GM12875 (cell line): ENCODE measurements at regions not wholly inside any gene's neighbourhood (a gene's known extent, or its start where the extent isn't known, plus 50 kb on each side); places are given as distances from the start of the nearest gene placed in this dataset.
"Not testable (repeated sequence)": the region's sequence is repeated elsewhere in the genome, so short reads cannot be mapped to it uniquely, and the experiment has no call there.

Experiments used
- H3K4me3 ChIP-seq: one replicate; pipeline ENCODE4 v1.5.1; 2011; ENCODE audit warnings: low read depth, low read length, control low read depth
- TF ChIP-seq, protein P1 (sequence below): IDR thresholded peaks from 2 replicates; pipeline ENCODE4 v1.5.1; 2011; ENCODE audit warnings: low read depth, mild to moderate bottlenecking, control low read depth, inconsistent platforms, low read length, moderate library complexity, borderline replicate concordance; ENCODE audit not compliant: insufficient read depth

DNA sequence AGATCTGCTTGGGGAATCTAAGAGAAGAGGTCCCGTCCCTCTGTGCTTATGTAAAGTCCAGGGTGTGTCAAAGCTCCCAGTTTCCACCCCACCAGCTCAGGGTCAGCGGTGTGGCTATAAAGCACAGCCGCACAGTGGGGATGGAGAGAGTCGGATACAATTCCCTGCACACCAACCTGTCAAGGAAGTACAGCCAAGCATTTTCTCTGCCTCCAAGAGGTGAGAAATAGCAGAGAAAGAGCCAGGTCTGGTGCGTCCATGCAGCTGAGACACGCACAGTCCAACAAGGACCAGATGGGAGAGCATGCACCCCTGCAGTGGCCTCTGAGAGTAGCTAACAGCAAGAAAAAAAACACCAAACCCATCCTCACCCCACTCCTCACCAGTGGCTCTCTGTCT, 61.3 kb upstream of the WAC start:
- H3K4me3 ChIP-seq = no peak overlapping the region
- TF ChIP-seq, protein P1, sequence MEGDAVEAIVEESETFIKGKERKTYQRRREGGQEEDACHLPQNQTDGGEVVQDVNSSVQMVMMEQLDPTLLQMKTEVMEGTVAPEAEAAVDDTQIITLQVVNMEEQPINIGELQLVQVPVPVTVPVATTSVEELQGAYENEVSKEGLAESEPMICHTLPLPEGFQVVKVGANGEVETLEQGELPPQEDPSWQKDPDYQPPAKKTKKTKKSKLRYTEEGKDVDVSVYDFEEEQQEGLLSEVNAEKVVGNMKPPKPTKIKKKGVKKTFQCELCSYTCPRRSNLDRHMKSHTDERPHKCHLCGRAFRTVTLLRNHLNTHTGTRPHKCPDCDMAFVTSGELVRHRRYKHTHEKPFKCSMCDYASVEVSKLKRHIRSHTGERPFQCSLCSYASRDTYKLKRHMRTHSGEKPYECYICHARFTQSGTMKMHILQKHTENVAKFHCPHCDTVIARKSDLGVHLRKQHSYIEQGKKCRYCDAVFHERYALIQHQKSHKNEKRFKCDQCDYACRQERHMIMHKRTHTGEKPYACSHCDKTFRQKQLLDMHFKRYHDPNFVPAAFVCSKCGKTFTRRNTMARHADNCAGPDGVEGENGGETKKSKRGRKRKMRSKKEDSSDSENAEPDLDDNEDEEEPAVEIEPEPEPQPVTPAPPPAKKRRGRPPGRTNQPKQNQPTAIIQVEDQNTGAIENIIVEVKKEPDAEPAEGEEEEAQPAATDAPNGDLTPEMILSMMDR = no peak

DNA sequence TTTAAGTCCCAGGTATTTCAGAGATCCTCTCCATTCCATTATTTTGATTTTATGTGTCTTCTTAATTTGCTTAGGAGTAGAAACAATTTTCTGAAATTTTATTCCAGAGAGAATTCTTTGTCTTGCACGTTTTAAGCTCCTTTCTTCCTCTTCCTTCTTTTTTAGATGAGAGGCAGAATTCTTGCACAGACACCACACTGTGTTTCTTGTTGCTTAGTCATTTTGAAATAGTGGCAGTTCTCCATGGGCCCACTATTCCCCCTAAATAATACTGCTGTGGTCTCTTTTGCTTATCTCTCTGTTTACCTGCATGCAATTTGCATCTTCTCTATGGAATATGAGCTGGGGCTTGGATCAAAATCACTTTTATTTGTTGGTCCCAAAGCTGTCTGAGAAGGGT, 54.3 kb upstream of the WAC start:
- H3K4me3 ChIP-seq = no peak overlapping the region
- TF ChIP-seq, protein P1 = no peak

GRCh38 chr10:28479425-28479865, 53.5 kb upstream of the WAC start:
- TF ChIP-seq, protein P1 = no peak
- H3K4me3 ChIP-seq = no peak overlapping the region

- no peak overlapping the region for H3K4me3 ChIP-seq
- TF ChIP-seq, protein P1 = no peak
These were observed 52.8 kb upstream of the WAC start for GRCh38 chr10:28479927-28480627.

DNA sequence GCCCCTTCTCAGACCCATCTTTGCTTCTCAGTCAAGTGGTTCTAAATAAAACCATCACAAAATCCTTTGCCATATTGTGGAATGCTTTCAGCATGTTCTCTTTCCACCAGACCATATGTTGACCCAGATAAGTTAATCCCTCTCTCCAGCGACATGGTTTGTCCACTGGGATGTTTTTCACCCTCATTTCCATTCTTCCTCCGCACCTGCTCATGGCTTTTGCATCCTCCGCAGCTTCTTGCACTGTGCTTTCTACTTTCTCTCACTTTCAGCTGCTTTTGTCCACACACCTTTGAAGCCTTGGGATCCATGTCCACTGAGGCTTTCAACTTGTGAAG, 52.3 kb upstream of the WAC start:
- TF ChIP-seq, protein P1 = no peak

GRCh38 chr10:28481346-28481745, 51.6 kb upstream of the WAC start:
- not testable (repeated sequence) for H3K4me3 ChIP-seq

More for the DNA sequence above, 52.3 kb upstream of the WAC start:
- H3K4me3 ChIP-seq = no peak overlapping the region

DNA sequence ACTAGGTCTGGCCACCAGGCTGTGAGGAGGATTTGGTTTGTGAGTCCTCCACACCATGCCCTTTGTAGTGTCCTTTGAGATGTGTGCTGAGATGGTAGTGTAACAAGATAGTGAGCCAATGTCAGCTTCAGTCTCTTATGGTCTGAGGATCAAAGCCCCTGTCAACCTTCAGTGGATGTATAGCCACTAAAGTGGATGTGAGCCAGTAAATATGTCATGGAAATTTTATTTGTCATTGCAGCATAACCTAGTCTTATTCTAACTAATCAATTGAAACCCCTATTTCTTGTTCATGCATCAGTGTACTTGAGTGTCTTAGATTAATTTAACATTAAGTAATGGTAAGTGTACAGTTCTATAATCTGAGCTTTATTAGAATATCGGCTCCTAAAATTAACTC, 51.0 kb upstream of the WAC start:
- TF ChIP-seq, protein P1 = no peak
- no peak overlapping the region for H3K4me3 ChIP-seq
